ENCODE measurements at regions not wholly inside any gene's neighbourhood (a gene's known extent, or its start where the extent isn't known, plus 50 kb on each side); places are given as distances from the start of the nearest gene placed in this dataset.
"Not testable (repeated sequence)": the region's sequence is repeated elsewhere in the genome, so short reads cannot be mapped to it uniquely, and the experiment has no call there.

- DNase-seq, result no peak
These were observed 249.9 kb downstream of the SHOX2 start for GRCh38 chr3:157856078-157856939.

DNA sequence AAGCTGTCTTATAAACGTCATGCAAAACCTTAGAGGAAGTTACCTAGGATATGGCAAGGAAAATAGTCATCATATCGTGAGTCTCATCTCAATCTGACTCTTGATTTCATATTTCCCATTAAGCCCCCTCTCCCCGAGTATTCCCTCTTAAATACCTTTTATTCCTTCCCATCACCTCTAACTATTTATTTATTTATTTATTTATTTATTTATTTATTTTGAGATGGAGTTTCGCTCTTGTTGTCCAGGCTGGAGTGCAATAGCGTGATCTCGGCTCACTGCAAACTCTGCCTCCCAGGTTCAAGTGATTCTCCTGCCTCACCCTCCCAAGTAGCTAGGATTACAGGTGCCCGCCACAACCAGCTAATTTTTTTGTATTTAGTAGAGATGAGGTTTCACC is 260.4 kb downstream of the SHOX2 start:
- not testable (repeated sequence) for DNase-seq

- DNase-seq, result no peak
These were observed 261.2 kb downstream of the SHOX2 start for GRCh38 chr3:157844800-157845565.

- no peak for DNase-seq
These were observed 262.0 kb downstream of the SHOX2 start for GRCh38 chr3:157844216-157844615.

GRCh38 chr3:157841029-157841428 is 265.2 kb downstream of the SHOX2 start:
- no peak for DNase-seq

DNA sequence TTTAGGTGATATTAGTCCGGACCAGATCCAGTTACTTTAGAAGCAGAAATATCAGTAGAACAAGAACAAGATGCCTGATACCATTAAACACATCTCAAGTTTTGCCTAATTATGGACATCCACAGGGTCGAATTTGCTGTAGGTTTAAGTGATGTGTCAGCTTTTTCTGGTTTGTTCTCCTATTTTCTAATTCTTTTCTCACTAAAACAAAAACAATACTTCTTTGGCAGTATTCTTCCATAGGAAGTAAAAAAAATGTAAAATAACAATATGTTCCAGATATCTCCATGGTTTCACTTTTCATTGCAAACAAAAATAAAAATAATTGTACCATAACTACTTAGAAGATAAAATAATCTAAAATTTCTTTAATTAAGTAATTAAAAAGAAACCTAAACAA is 265.7 kb downstream of the SHOX2 start:
- DNase-seq, result no peak

- DNase-seq, result no peak
These were observed 267.8 kb downstream of the SHOX2 start for GRCh38 chr3:157838457-157838856.

GRCh38 chr3:157837336-157837735 is 268.9 kb downstream of the SHOX2 start:
- DNase-seq, result no peak

GRCh38 chr3:157836022-157836421 is 270.2 kb downstream of the SHOX2 start:
- DNase-seq, result no peak

DNA sequence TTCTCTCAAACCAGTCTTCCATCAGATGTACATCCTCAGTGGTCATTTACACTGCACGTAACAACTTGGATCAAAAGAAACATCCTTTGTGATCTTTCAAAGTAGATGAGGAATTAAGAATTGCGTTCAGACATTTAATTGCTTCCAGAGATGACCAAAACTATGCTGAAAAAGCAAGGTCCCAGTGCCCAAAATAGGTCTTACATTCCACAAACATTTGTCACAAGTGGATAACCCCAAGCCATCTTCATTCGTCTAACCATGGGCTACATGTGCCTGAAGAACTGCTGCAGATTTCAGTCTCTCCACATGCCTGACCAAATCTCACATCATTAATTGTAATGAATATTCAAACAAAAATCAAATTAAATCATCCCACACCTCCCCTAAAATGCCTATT is 273.6 kb downstream of the SHOX2 start:
- DNase-seq, result no peak

DNA sequence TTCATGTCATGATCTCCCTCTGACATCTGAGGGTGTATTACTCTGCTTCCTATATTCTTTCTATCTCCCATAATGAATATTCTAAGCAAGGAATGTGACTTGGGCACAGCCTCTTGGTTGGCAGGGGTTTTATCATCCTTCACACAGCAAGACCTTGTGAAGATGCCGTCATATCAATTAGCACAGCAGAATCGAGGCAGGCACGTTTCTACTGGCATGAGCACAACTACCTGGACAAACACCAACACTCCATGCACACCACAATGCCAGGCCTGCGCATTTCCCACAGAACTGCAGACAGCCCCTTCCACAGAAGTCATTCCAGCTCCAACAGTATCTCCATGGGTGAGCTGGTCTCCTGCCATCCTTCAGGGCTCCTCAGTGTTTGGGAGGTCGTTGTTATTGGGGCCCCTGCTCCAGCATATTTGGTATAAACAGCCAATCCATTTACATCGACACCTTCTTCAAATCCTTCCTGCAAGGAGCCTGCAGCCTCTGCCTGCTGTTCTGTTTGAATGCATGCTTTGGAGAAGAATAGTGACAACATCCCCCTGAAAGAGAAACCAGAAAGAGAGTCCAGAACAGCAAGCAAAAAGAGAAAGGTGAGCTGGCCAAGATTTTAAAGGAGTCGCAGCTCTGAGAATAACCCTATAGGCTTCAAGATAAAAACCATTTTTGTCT is 275.5 kb downstream of the SHOX2 start:
- DNase-seq, result no peak

DNA sequence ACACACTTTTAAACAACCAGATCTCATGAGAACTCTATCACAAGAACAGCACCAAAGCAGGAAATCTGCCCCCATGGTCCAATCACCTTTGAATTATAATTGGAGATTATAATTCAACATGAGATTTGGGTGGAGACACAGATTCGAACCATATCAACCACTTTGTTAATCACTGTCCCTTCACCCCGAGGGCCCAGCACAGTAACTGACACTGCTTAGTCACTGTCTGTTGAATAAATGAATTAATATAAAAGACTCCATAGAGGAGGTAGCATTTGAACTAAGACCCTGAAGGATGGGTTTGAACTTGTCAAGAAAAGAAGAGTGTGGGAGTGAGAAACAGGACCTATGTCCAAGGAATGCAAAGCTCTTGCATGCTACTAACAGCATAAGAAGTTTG is 276.4 kb downstream of the SHOX2 start:
- no peak for DNase-seq

DNA sequence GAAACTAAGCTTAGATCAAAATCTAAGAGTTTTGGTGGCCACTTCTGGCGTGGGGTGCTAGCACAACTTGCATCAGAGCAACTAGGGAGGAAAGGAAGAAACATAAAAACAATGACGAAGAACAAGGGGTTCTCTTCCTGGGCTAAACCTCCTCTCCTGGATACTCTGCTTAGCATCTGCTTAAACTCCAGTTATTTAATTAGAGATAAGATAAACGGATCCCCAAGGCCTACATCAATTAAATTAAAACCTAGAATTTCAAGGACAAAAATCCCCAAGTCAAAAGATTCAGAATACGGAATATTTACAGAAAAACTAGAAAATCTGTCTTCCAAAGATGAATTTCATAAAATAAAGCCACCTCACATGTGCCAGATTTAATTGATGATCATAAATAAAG is 281.9 kb downstream of the SHOX2 start:
- DNase-seq, result no peak

DNA sequence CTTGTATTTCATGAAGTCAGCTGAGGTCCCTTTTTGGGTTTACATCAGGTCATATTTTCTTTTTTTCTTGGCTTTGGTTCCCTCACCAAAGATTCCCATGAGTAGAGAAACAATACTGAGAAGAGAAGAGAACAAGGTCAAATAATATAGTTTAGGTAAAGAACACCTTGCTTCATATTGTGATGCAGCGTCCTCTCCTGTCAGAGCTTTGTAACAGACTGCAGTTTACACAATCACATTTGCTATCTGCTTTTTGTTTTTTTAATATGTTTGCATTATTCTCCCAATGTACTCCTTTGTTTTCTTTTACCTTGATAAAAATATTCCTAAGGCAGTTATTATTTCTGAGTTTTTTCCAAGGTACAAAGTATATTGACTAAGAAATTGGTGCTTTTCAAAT is 283.2 kb downstream of the SHOX2 start:
- DNase-seq, result no peak

DNA sequence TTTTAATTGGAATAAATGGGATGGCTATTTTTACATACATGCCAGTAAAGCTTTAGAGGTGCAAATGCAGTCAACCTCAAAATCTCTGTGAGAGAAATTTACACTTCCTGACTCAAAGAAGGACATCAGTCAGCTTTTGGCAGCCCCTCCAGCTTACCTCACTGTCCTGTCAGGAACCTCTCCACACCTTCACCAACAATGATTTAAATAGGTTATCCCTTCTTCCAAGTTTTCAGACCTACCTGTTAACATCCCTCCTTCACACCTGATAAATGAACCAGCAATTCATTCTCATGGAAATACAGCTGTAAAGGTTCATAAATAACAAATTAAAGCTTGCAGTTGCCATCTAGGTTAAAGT is 286.1 kb downstream of the SHOX2 start:
- no peak for DNase-seq

DNA sequence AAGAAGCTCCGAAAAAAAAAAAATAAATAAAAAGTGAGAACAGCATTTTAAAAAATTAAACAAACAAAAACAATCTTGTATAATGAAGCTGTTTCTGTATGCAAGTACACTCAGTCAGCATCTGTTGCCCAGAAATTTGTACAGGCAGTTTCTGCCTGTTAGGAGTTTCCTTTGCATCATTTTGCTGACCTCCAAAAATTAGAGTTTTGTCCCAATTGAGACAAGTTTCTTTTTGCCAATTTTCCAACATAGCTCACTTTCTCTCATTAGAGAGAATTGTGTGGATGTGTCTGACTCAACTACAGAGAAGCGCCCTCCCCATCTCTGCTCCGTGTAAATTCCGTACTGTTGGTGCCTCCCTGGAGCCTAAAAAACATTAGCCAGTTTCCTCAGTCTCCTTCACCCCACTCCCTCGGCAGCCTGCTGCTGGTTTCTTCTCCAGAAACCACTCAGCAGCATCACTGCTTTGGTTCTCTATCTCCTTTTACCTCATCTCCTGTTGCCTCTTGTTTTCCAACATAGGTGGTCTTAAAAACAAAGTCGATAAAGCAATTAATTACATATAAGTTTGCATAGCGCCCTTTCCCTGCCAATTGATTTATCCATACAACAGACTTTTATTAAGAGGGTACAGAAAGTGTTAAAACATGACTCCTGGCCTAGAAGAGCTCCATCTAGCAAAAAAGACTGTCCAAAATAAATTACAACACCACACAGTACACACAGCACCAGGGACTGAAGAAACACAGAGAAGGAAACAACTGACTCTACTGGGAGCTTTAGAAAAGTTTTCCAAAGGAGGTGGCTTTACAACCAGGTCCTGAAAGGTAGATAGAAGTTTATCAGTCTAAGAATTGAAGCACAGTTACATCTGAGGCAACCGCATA is 286.7 kb downstream of the SHOX2 start:
- no peak for DNase-seq

DNA sequence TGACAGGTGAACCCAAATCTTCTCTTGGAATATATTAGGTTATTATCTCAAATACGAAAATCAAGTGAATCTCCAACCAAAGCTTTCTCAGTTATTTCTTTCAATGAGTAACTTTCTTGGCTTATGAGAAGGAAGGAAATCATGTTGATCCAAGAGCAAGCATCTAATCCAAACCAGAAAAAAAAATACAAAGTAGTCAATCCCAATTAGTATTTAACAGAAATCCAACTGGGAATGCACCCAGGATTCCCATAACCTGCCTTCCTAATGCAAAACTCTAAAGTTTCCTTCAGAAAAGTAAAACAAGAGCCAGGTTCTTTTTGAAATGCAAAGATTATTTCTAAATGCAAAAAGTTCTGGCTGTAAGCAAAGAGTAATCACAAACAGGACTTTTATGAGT is 289.3 kb downstream of the SHOX2 start:
- DNase-seq, result no peak

GRCh38 chr3:157816296-157816695 is 289.9 kb downstream of the SHOX2 start:
- DNase-seq, result no peak

- DNase-seq, result peak; percentile 59
These were observed 290.5 kb downstream of the SHOX2 start for GRCh38 chr3:157815739-157816138.

- DNase-seq, result no peak
These were observed 295.1 kb downstream of the SHOX2 start for GRCh38 chr3:157810924-157811718.

DNA sequence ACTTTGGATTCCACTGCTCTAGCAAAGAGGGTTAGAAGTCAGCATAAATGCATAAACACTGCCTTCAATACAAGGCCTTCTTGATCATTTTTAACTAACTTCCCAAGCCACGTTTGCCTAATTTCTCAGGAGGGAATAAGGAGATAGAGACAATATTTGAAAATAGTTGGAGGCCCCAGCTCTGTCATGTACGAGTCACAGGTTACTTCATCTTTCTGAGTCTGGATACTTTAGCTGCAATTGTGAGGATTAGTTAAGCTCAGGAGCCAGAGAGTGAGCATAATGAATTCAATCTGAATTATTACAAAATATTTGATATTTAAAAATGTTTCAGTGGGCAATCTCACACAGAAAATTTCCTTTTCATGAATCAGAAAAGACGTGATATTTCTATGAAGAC is 298.9 kb downstream of the SHOX2 start:
- DNase-seq, result no peak

DNA sequence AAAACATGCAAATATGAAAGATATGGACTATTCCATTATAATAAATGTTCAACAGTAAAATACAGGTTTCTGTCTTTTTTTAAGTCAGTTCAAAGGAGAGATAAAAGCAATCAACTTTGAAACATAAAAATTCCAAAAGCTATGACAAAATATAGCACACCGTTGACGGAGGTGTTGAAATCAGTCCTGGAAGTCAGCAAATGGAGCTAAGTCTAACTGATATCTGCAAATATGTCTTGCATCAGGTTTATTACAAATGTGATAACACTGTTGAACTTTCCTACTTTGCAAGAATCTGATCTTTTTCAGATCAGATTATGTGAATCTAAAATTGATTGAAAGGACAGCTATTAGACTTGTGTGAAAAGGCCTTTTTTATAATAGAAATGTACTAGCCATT is 300.7 kb downstream of the SHOX2 start:
- no peak for DNase-seq

Measured in left hindlimb (tissue), 1 donor.